HCT116 (cell line): ENCODE measurements at regions not wholly inside any gene's neighbourhood (a gene's known extent, or its start where the extent isn't known, plus 50 kb on each side); places are given as distances from the start of the nearest gene placed in this dataset.
"Not testable (repeated sequence)": the region's sequence is repeated elsewhere in the genome, so short reads cannot be mapped to it uniquely, and the experiment has no call there.

Experiments used
- ATAC-seq: fragments of 200-7000 bp; cut with Tn5 transposase; 2 replicates; pipeline ENCODE4 v1.9.1; 2020; ENCODE audit warnings: mild to moderate bottlenecking, moderate library complexity
- BruUV-seq: library from RNA; stranded (reverse); fragments of 400-500 nt; replicated peaks from 2 replicates; lab custom pipeline; 2021; lab: Mats Ljungman, UMichigan
- CTCF ChIA-PET: fragments of 300-600 bp; sonication (Branson Sonifier 250); formaldehyde crosslinking; loops from one replicate; lab custom pipeline; 2021; ENCODE audit warnings: antibody characterized with exemption; lab: Charles Lee
- POLR2A ChIA-PET: fragments of 300-600, 350-600 bp; sonication (Branson Sonifier 250); formaldehyde crosslinking; loops from one replicate; lab custom pipeline; 2021; ENCODE audit warnings: antibody characterized with exemption; lab: Charles Lee
- RAD21 ChIA-PET, 2 experiments: fragments of 300-600 bp; sonication (Branson Sonifier 250); formaldehyde crosslinking; loops; one replicate each; lab custom pipeline; 2023; ENCODE audit warnings: low total read pairs in 2 of 2; ENCODE audit not compliant: uncharacterized antibody in 2 of 2, unreplicated experiment in 2 of 2, low non-redundant PET in 1 of 2; lab: Charles Lee
- DNase-seq: peaks from one replicate; pipeline ENCODE4 v3.0.0-alpha.2; 2010; ENCODE audit warnings: low read depth, low spot score
- H2AFZ ChIP-seq: fragments of 200-600 bp; shearing (Covaris generic), sonication (generic); 2 replicates; pipeline ENCODE4 v1.6.1; 2017; ENCODE audit warnings: low read depth, mixed run types, mixed read lengths, antibody characterized with exemption, low read length; ENCODE audit not compliant: poor library complexity, severe bottlenecking
- H3K27ac ChIP-seq: 2 replicates; pipeline ENCODE4 v1.5.1; 2012; ENCODE audit warnings: low read depth, low read length
- H3K27me3 ChIP-seq: fragments of 200-600 bp; sonication (generic); 2 replicates; pipeline ENCODE4 v1.6.1; 2016; ENCODE audit warnings: mixed run types, low read length, mixed read lengths; ENCODE audit not compliant: insufficient read depth
- H3K36me3 ChIP-seq, 2 experiments: fragments of 200-500 bp in 1 of 2; fragments of 200-600 bp in 1 of 2; sonication (Bioruptor generic) in 1 of 2; sonication (generic) in 1 of 2; 2 replicates each; pipeline versions ENCODE4 v1.5.1 to v1.6.1; 2014 to 2016; ENCODE audit warnings: low read length in 2 of 2, inconsistent platforms in 1 of 2, mixed read lengths in 1 of 2, mixed run types in 1 of 2; ENCODE audit not compliant: insufficient read depth in 2 of 2, control insufficient read depth in 1 of 2
- H3K4me1 ChIP-seq, 2 experiments: fragments of 200-600 bp in 1 of 2; sonication (generic) in 1 of 2; 2 replicates each; pipeline versions ENCODE4 v1.5.1 to v1.6.1; 2012 to 2017; ENCODE audit warnings: low read length in 2 of 2, inconsistent platforms in 1 of 2, mild to moderate bottlenecking in 1 of 2, mixed read lengths in 1 of 2, mixed run types in 1 of 2, moderate library complexity in 1 of 2; ENCODE audit not compliant: insufficient read depth in 2 of 2, control insufficient read depth in 1 of 2
- H3K4me2 ChIP-seq: fragments of 200-600 bp; sonication (generic); 2 replicates; pipeline ENCODE4 v1.6.1; 2017; ENCODE audit warnings: mixed run types, low read length, mixed read lengths
- H3K4me3 ChIP-seq, 2 experiments: fragments of 200-600 bp in 1 of 2; sonication (generic) in 1 of 2; replicated peaks in 1 of 2; 2 replicates each; pipeline ENCODE4 v1.5.1; 2011 to 2016; ENCODE audit warnings: low read length in 2 of 2, control low read depth in 1 of 2, low read depth in 1 of 2, mild to moderate bottlenecking in 1 of 2, mixed read lengths in 1 of 2, mixed run types in 1 of 2
- H3K79me2 ChIP-seq: fragments of 200-600 bp; sonication (generic); 2 replicates; pipeline ENCODE4 v1.6.1; 2017; ENCODE audit warnings: mild to moderate bottlenecking, mixed run types, low read length, moderate library complexity, mixed read lengths; ENCODE audit not compliant: insufficient read depth
- H3K9ac ChIP-seq: fragments of 200-600 bp; sonication (generic); 2 replicates; pipeline ENCODE4 v1.6.1; 2016; ENCODE audit warnings: low read length, mixed read lengths
- H3K9me2 ChIP-seq: fragments of 200-600 bp; sonication (generic), shearing (Covaris generic); 2 replicates; pipeline ENCODE4 v1.6.1; 2017; ENCODE audit warnings: mixed run types, mild to moderate bottlenecking, moderate library complexity; ENCODE audit not compliant: insufficient read depth
- H3K9me3 ChIP-seq, 2 experiments: fragments of 200-500 bp in 1 of 2; fragments of 200-600 bp in 1 of 2; sonication (Bioruptor generic) in 1 of 2; sonication (generic) in 1 of 2; 2 replicates each; pipeline ENCODE4 v1.6.1; 2014 to 2017; ENCODE audit warnings: low read length in 2 of 2, mixed read lengths in 2 of 2, inconsistent platforms in 1 of 2, low read depth in 1 of 2, mild to moderate bottlenecking in 1 of 2, mixed run types in 1 of 2, moderate library complexity in 1 of 2; ENCODE audit not compliant: control insufficient read depth in 1 of 2, insufficient read depth in 1 of 2
- H4K20me1 ChIP-seq: fragments of 200-600 bp; sonication (generic), shearing (Covaris generic); 2 replicates; pipeline ENCODE4 v1.6.1; 2017; ENCODE audit warnings: mixed run types, mild to moderate bottlenecking, moderate library complexity; ENCODE audit not compliant: insufficient read depth
- ATF3 ChIP-seq: IDR thresholded peaks from 2 replicates; pipeline ENCODE4 v1.6.1; 2012
- CBX3 ChIP-seq: IDR thresholded peaks from 2 replicates; pipeline ENCODE4 v1.6.1; 2012; ENCODE audit warnings: low read depth
- CEBPB ChIP-seq: IDR thresholded peaks from 2 replicates; pipeline ENCODE4 v1.6.1; 2012; ENCODE audit warnings: low read depth
- ELF1 ChIP-seq: IDR thresholded peaks from 2 replicates; pipeline ENCODE4 v1.6.1; 2012; ENCODE audit warnings: low read depth, borderline replicate concordance
- SIN3A ChIP-seq: IDR thresholded peaks from 2 replicates; pipeline ENCODE4 v1.6.1; 2012; ENCODE audit warnings: low read depth
- YY1 ChIP-seq: IDR thresholded peaks from 2 replicates; pipeline ENCODE4 v1.6.1; 2011; ENCODE audit warnings: low read length, low read depth, moderate library complexity, mild to moderate bottlenecking; ENCODE audit not compliant: insufficient replicate concordance; ENCODE audit errors: extremely low read depth
- ZFX ChIP-seq: fragments of 450-650 bp; IDR thresholded peaks from 2 replicates; pipeline ENCODE4 v1.6.1; 2017
- intact Hi-C: fragments of 100-400 bp; cut with micrococcal nuclease; formaldehyde crosslinking; loops from 2 replicates; pipeline ENCODE4 v1.10.0; 2022

- no peak overlapping the region for H3K27ac ChIP-seq
- TF ChIP-seq ZFX (no peak), ELF1 (no peak), CEBPB (no peak), CBX3 (no peak)
- CTCF ChIA-PET: no interaction called here
- RAD21 ChIA-PET: no interaction called here
- H3K9me2 ChIP-seq: no peaks in the 10 kb centered on the region
- no peak overlapping the region for H3K9ac ChIP-seq
- H3K27me3 ChIP-seq: no peaks in the 10 kb centered on the region
- no peak for DNase-seq
- no peak overlapping the region for H3K4me2 ChIP-seq
- H3K4me3 ChIP-seq: no peak overlapping the region
- H3K79me2 ChIP-seq: no peaks in the 10 kb centered on the region
- intact Hi-C loops: loop anchor here (10.0 kb wide), 1 partner anchor 838 kb away; no protein-coding TSS in a partner anchor
- peak overlapping the region; percentile 27 for H2AFZ ChIP-seq
- no TSS peak for BruUV-seq
- no peak for ATAC-seq
- no peaks in the 10 kb centered on the region for H4K20me1 ChIP-seq
- no peaks in the 10 kb centered on the region for H3K9me3 ChIP-seq
- POLR2A ChIA-PET: no interaction called here
- H3K4me1 ChIP-seq: peaks cover 26 to 31% of the 10 kb centered on the region in 2 experiments
- no peaks in the 10 kb centered on the region for H3K36me3 ChIP-seq
Measured at GRCh38 chr3:177352424-177352823, 155.1 kb upstream of the TBL1XR1 start.

GRCh38 chr3:177353140-177353539 lies 155.9 kb upstream of the TBL1XR1 start:
- DNase-seq: no peak
- no peak overlapping the region for H3K27ac ChIP-seq
- no peak overlapping the region for H3K9ac ChIP-seq
- ChIA-PET POLR2A (no interaction called here), CTCF (no interaction called here), RAD21 (no interaction called here)
- no peaks in the 10 kb centered on the region for H3K9me2 ChIP-seq
- ATAC-seq: no peak
- no peak overlapping the region for H3K4me3 ChIP-seq
- intact Hi-C loops: loop anchor here (10.0 kb wide), 1 partner anchor 838 kb away; no protein-coding TSS in a partner anchor
- no TSS peak for BruUV-seq
- no peaks in the 10 kb centered on the region for H3K27me3 ChIP-seq
- H3K4me2 ChIP-seq: no peak overlapping the region
- H2AFZ ChIP-seq: no peak overlapping the region
- TF ChIP-seq SIN3A (no peak), YY1 (no peak), ATF3 (no peak)
- peaks cover 25 to 31% of the 10 kb centered on the region in 2 experiments for H3K4me1 ChIP-seq
- no peaks in the 10 kb centered on the region for H4K20me1 ChIP-seq
- no peaks in the 10 kb centered on the region for H3K36me3 ChIP-seq
- H3K79me2 ChIP-seq: no peaks in the 10 kb centered on the region
- H3K9me3 ChIP-seq: no peaks in the 10 kb centered on the region

- BruUV-seq, H4K20me1 ChIP-seq, H3K79me2 ChIP-seq, H3K4me3 ChIP-seq, H3K27ac ChIP-seq, H3K9me3 ChIP-seq, DNase-seq, H3K9me2 ChIP-seq, CTCF ChIA-PET, H2AFZ ChIP-seq, H3K4me2 ChIP-seq, H3K27me3 ChIP-seq, ATAC-seq, RAD21 ChIA-PET, POLR2A ChIA-PET, H3K9ac ChIP-seq, H3K36me3 ChIP-seq: not testable (repeated sequence)
- H3K4me1 ChIP-seq: peaks cover 28 to 34% of the 10 kb centered on the region in 2 experiments
- intact Hi-C loops: loop anchor here (10.0 kb wide), 1 partner anchor 839 kb away; no protein-coding TSS in a partner anchor
Measured at GRCh38 chr3:177353879-177354278, 156.6 kb upstream of the TBL1XR1 start.
